ENCODE measurements at regions not wholly inside any gene's neighbourhood (a gene's known extent, or its start where the extent isn't known, plus 50 kb on each side); places are given as distances from the start of the nearest gene placed in this dataset.

DNA sequence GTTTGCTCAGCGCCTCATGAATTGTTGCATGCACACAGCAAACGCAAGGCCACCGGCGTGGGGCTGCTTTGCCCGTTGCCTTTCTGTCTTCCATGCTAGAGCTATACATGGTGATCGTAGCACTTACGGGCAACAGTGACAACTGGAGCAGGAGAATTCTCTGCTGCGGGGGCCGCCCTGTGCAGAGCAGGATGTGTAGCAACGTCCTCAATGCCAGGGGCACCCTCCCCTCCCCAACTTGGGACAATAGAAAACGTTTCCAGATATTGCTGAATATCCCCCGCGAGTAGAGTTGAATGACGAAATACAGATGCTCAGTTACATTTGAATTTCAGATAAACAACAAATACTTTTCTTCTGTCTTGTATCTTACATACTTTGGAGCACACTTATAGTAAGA is 198.7 kb downstream of the TFAP2C start:
- DNase-seq = no peak
- no peak for FAIRE-seq
- TF ChIP-seq, protein P1, sequence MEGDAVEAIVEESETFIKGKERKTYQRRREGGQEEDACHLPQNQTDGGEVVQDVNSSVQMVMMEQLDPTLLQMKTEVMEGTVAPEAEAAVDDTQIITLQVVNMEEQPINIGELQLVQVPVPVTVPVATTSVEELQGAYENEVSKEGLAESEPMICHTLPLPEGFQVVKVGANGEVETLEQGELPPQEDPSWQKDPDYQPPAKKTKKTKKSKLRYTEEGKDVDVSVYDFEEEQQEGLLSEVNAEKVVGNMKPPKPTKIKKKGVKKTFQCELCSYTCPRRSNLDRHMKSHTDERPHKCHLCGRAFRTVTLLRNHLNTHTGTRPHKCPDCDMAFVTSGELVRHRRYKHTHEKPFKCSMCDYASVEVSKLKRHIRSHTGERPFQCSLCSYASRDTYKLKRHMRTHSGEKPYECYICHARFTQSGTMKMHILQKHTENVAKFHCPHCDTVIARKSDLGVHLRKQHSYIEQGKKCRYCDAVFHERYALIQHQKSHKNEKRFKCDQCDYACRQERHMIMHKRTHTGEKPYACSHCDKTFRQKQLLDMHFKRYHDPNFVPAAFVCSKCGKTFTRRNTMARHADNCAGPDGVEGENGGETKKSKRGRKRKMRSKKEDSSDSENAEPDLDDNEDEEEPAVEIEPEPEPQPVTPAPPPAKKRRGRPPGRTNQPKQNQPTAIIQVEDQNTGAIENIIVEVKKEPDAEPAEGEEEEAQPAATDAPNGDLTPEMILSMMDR (IDR thresholded peaks at IDR 0.05; ENCODE audit: borderline replicate concordance, extremely low read depth, insufficient read depth) = no peak
- H3K27me3 ChIP-seq (ENCODE audit: control insufficient read depth, insufficient read depth, low read length) = no peaks in the 10 kb centered on the region
- H3K9me3 ChIP-seq (ENCODE audit: control insufficient read depth in 2 of 3, insufficient read depth in 1 of 3, low read length in 3 of 3) = no peaks in the 10 kb centered on the region
- no peaks in the 10 kb centered on the region for H3K36me3 ChIP-seq (ENCODE audit: control insufficient read depth in 2 of 3, insufficient read depth in 3 of 3, low read length in 3 of 3)
- no peak overlapping the region for H3K4me3 ChIP-seq (ENCODE audit: low read length in 3 of 3)
- H3K9ac ChIP-seq (ENCODE audit: low read length in 3 of 3) = no peak overlapping the region
- H3K27ac ChIP-seq (ENCODE audit: low read depth in 2 of 2, low read length in 2 of 2) = no peak overlapping the region
- no peaks in the 10 kb centered on the region for H3K4me1 ChIP-seq (ENCODE audit: control insufficient read depth in 2 of 3, insufficient read depth in 2 of 3, low read depth in 1 of 3, low read length in 3 of 3)
- intact Hi-C loops (cut with DNase I) = no loop called here

DNA sequence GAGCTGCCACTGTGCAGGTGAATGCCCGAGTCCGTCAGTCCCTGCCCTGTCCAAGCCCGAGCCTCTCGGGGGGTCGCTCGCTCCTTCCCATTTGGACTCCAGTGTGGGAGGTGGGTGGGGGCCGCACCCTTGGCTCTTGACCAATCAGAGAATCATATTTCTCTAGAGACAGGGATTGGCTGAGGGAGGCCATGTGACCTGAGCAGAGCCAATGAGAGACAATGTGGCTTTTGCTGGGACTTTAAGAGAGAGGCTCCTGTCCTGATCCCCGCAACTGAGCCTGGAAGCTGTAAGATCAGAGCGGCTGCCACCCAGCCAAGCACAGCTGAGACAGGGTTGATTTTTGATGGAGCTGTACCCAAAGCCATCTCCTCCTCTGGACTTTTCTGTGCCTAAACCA is 199.3 kb downstream of the TFAP2C start:
- no peaks in the 10 kb centered on the region for H3K27me3 ChIP-seq (ENCODE audit: control insufficient read depth, insufficient read depth, low read length)
- FAIRE-seq (no peak), DNase-seq (no peak)
- H3K4me1 ChIP-seq (ENCODE audit: control insufficient read depth in 2 of 3, insufficient read depth in 2 of 3, low read depth in 1 of 3, low read length in 3 of 3) = no peaks in the 10 kb centered on the region
- no peak overlapping the region for H3K9ac ChIP-seq (ENCODE audit: low read length in 3 of 3)
- TF ChIP-seq, protein P1 (IDR thresholded peaks at IDR 0.05; ENCODE audit: borderline replicate concordance, extremely low read depth, insufficient read depth) = no peak
- no peaks in the 10 kb centered on the region for H3K36me3 ChIP-seq (ENCODE audit: control insufficient read depth in 2 of 3, insufficient read depth in 3 of 3, low read length in 3 of 3)
- intact Hi-C loops (cut with DNase I) = no loop called here
- H3K27ac ChIP-seq (ENCODE audit: low read depth in 2 of 2, low read length in 2 of 2) = no peak overlapping the region
- H3K9me3 ChIP-seq (ENCODE audit: control insufficient read depth in 2 of 3, insufficient read depth in 1 of 3, low read length in 3 of 3) = no peaks in the 10 kb centered on the region
- H3K4me3 ChIP-seq (ENCODE audit: low read length in 3 of 3) = no peak overlapping the region

DNA sequence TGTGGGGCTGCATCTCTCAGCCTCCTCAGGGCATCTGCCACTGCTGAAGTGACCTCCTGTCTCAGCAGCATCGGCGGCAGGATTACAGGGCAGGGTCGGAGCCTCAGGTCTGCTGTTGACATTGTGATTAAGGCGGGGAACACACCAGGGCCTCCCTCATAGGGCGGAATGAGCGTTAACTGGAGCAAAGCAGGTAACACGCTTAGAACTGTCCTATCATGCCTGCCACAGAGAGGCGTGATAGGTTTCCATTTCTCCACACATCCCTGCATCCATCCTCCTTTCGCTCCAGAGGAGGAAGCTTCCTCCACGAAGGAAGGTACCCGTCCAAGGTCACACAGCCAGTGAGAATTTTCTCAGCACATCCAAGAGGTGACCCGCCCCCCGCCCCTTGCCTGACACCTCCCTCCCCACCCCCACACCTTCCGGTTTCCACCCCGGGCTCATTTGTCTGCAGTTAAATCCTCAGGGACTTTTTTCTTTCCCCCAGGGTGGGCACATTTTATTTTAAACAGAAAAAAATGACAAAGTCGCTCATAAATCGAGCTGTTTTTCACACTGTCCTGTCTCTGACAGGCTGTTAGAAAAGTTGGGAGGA is 200.8 kb downstream of the TFAP2C start:
- H3K9ac ChIP-seq (ENCODE audit: low read length in 3 of 3) = no peak overlapping the region
- no peaks in the 10 kb centered on the region for H3K36me3 ChIP-seq (ENCODE audit: control insufficient read depth in 2 of 3, insufficient read depth in 3 of 3, low read length in 3 of 3)
- H3K4me1 ChIP-seq (ENCODE audit: control insufficient read depth in 2 of 3, insufficient read depth in 2 of 3, low read depth in 1 of 3, low read length in 3 of 3) = no peaks in the 10 kb centered on the region
- FAIRE-seq (no peak), DNase-seq (no peak)
- H3K9me3 ChIP-seq (ENCODE audit: control insufficient read depth in 2 of 3, insufficient read depth in 1 of 3, low read length in 3 of 3) = no peaks in the 10 kb centered on the region
- no peak overlapping the region for H3K27ac ChIP-seq (ENCODE audit: low read depth in 2 of 2, low read length in 2 of 2)
- no peak overlapping the region for H3K4me3 ChIP-seq (ENCODE audit: low read length in 3 of 3)
- H3K27me3 ChIP-seq (ENCODE audit: control insufficient read depth, insufficient read depth, low read length) = no peaks in the 10 kb centered on the region
- TF ChIP-seq, protein P1 (IDR thresholded peaks at IDR 0.05; ENCODE audit: borderline replicate concordance, extremely low read depth, insufficient read depth) = no peak
- intact Hi-C loops (cut with DNase I) = no loop called here

DNA sequence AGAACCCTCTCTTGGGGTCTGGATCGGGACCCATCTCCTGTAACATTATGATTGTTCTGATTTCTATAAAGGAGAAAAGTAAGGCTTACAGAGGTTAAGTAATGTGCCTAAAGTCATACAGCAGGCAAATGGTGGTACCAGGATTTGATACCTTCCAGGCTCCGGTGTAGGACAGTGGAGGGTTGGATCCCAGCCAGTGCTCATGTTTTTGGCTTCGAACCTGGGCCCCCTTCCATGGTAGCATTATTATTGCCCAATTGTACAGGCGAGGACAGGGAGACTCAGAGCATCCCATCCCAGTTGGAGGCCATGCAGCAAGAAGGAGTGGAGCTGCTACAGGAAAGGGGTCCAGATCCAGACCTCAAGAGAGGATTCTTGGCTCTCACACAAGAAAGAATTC is 202.7 kb downstream of the TFAP2C start:
- H3K27ac ChIP-seq (ENCODE audit: low read depth in 2 of 2, low read length in 2 of 2) = no peak overlapping the region
- FAIRE-seq (no peak), DNase-seq (no peak)
- no peaks in the 10 kb centered on the region for H3K9me3 ChIP-seq (ENCODE audit: control insufficient read depth in 2 of 3, insufficient read depth in 1 of 3, low read length in 3 of 3)
- H3K4me1 ChIP-seq (ENCODE audit: control insufficient read depth in 2 of 3, insufficient read depth in 2 of 3, low read depth in 1 of 3, low read length in 3 of 3) = no peaks in the 10 kb centered on the region
- TF ChIP-seq, protein P1 (IDR thresholded peaks at IDR 0.05; ENCODE audit: borderline replicate concordance, extremely low read depth, insufficient read depth) = no peak
- H3K4me3 ChIP-seq (ENCODE audit: low read length in 3 of 3) = no peak overlapping the region
- H3K27me3 ChIP-seq (ENCODE audit: control insufficient read depth, insufficient read depth, low read length) = no peaks in the 10 kb centered on the region
- no peak overlapping the region for H3K9ac ChIP-seq (ENCODE audit: low read length in 3 of 3)
- intact Hi-C loops (cut with DNase I) = no loop called here
- no peaks in the 10 kb centered on the region for H3K36me3 ChIP-seq (ENCODE audit: control insufficient read depth in 2 of 3, insufficient read depth in 3 of 3, low read length in 3 of 3)

Data from kidney (tissue), 13 donors.